Activated T-helper 1 cell treated with Interleukin-2 at 50 U/mL for 16 hours (primary cell): ENCODE measurements at regions not wholly inside any gene's neighbourhood (a gene's known extent, or its start where the extent isn't known, plus 50 kb on each side); places are given as distances from the start of the nearest gene placed in this dataset.
"Not testable (repeated sequence)": the region's sequence is repeated elsewhere in the genome, so short reads cannot be mapped to it uniquely, and the experiment has no call there.

Experiments
- DNase-seq: peaks from one replicate; pipeline ENCODE4 v3.0.0-alpha.2; 2020; ENCODE audit warnings: low read depth

- DNase-seq: no peak
Observed at GRCh38 chr1:5733596-5733995, 258.6 kb downstream of the NPHP4 start.

GRCh38 chr1:5731110-5731423 is 261.2 kb downstream of the NPHP4 start:
- DNase-seq: no peak

- DNase-seq: no peak
Observed at GRCh38 chr1:5730272-5731109, 261.7 kb downstream of the NPHP4 start.

GRCh38 chr1:5729636-5730145 is 262.5 kb downstream of the NPHP4 start:
- DNase-seq: no peak

GRCh38 chr1:5728663-5729355 is 263.4 kb downstream of the NPHP4 start:
- no peak for DNase-seq

GRCh38 chr1:5727871-5728643 is 264.2 kb downstream of the NPHP4 start:
- no peak for DNase-seq

GRCh38 chr1:5727191-5727590 is 265.0 kb downstream of the NPHP4 start:
- no peak for DNase-seq

- DNase-seq: not testable (repeated sequence)
Observed at GRCh38 chr1:5726586-5727184, 265.5 kb downstream of the NPHP4 start.

- DNase-seq: no peak
Observed at GRCh38 chr1:5725855-5726585, 266.2 kb downstream of the NPHP4 start.

- DNase-seq: no peak
Observed at GRCh38 chr1:5725406-5725805, 266.8 kb downstream of the NPHP4 start.

- no peak for DNase-seq
Observed at GRCh38 chr1:5724847-5725246, 267.4 kb downstream of the NPHP4 start.

GRCh38 chr1:5722635-5723164 is 269.5 kb downstream of the NPHP4 start:
- DNase-seq: no peak

GRCh38 chr1:5721634-5722215 is 270.5 kb downstream of the NPHP4 start:
- no peak for DNase-seq

- no peak for DNase-seq
Observed at GRCh38 chr1:5720936-5721335, 271.3 kb downstream of the NPHP4 start.

- no peak for DNase-seq
Observed at GRCh38 chr1:5720484-5720883, 271.7 kb downstream of the NPHP4 start.

- DNase-seq: no peak
Observed at GRCh38 chr1:5720045-5720444, 272.2 kb downstream of the NPHP4 start.

GRCh38 chr1:5718831-5719632 is 273.2 kb downstream of the NPHP4 start:
- no peak for DNase-seq

GRCh38 chr1:5717031-5717682 is 275.1 kb downstream of the NPHP4 start:
- no peak for DNase-seq

GRCh38 chr1:5716126-5716525 is 276.1 kb downstream of the NPHP4 start:
- no peak for DNase-seq
